HG03196 (cell line): ENCODE measurements at regions not wholly inside any gene's neighbourhood (a gene's known extent, or its start where the extent isn't known, plus 50 kb on each side); places are given as distances from the start of the nearest gene placed in this dataset.

Experiments
- ATAC-seq: cut with Tn5 transposase; IDR thresholded peaks from one replicate; pipeline ENCODE4 v1.9.1; 2021; ENCODE audit not compliant: unreplicated experiment

GRCh38 chr5:157925786-157926671 is 67.1 kb upstream of the CLINT1 start:
- no peak for ATAC-seq

DNA sequence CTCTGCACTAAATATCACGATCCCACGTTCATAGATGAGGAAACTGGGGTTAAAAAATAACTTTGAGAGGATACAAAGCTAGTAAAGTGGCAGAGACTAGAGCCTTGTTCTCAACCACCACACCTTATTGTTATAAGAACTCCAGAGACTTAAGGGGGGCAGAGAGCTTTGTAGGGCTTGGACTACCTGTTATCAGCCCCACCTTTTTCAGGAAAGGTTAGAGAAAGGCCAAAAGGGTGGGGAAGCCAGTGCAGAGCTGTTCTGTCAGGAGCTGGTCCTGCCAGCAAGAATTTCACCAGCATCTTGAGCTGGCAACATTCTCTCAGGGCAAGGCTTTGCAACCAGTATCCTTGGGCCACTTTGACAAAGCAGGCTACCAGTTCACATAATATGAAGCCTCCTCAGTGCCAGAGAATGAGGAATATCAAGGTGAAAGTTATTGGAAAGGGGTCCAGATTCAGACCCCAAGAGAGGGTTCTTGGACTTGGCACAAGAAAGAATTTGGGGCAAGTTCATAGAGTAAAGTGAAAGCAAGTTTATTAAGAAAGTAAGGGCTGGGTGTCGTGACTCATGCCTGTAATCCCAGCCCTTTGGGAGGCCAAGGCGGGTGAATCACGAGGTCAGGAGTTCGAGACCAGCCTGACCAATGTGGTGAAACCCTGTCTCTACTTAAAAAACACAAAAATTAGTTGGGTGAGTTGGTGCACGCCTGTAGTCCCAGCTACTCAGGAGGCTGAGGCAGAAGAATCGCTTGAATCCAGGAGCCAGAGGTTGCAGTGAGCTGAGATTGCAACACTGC is 66.2 kb upstream of the CLINT1 start:
- no peak for ATAC-seq

- no peak for ATAC-seq
These were observed 65.5 kb upstream of the CLINT1 start for GRCh38 chr5:157924490-157924889.

GRCh38 chr5:157923765-157924164 is 64.8 kb upstream of the CLINT1 start:
- ATAC-seq, result no peak

GRCh38 chr5:157922026-157922425 is 63.1 kb upstream of the CLINT1 start:
- no peak for ATAC-seq

DNA sequence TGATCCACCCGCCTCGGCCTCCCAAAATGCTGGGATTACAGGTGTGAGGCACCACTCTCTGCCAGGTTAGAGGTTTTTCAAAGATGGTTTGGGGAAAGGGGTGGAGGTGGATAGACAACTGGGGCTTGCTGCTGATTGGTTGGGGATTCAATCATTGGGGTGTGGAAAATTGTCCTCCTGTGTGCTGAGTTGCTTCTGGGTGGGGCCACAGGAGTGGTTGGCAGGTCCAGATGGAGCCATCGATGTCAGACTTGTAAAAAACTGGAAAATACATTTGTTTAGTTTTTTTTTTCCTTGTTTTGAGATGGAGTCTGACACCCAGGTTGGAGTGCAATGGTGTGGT is 61.9 kb upstream of the CLINT1 start:
- ATAC-seq, result no peak

GRCh38 chr5:157918811-157919742 is 60.1 kb upstream of the CLINT1 start:
- ATAC-seq, result no peak

- peak; percentile 55 for ATAC-seq
These were observed 59.2 kb upstream of the CLINT1 start for GRCh38 chr5:157917899-157918809.

- ATAC-seq, result no peak
These were observed 58.5 kb upstream of the CLINT1 start for GRCh38 chr5:157917491-157917890.

DNA sequence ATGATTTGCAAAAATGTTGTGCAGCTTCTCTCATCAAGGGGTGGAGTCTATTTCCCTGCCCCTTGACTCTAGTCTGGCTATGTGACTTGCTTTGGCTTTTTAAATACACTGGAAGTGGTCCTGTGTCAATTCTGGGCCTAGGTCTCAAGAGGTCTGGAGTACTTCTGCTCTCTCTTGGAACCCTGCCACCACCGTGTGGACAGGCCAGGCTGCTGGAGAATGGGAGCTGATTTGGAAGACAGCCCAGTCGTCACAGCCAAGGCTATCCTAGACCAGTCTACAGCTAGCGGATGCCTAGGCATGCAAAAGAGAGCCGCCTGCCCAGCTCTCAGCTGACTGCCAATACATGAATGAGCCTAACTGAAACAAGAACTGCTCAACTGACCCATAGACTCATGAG is 56.7 kb upstream of the CLINT1 start:
- no peak for ATAC-seq

- ATAC-seq, result no peak
These were observed 55.3 kb upstream of the CLINT1 start for GRCh38 chr5:157914151-157914788.

DNA sequence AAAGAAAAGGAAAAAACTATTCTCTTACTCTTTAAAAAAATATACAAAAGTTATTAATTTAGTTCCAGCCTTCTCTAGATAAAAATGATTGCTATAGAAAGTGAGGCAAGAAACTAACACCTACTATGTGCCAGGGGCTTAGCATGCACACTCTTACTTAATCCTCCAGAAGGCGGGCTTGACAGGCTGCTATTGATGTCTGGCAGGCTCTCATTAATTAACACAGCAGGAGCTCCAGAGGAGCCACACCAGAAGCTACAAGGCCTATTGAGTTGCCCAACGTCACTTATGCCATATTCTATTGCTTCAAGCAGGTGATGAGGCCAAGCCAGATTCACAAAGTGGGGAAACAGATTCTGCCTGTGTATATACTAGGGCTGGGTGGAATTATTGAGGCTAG is 54.6 kb upstream of the CLINT1 start:
- ATAC-seq, result no peak

GRCh38 chr5:157912621-157913325 is 53.8 kb upstream of the CLINT1 start:
- ATAC-seq, result peak; percentile 88

DNA sequence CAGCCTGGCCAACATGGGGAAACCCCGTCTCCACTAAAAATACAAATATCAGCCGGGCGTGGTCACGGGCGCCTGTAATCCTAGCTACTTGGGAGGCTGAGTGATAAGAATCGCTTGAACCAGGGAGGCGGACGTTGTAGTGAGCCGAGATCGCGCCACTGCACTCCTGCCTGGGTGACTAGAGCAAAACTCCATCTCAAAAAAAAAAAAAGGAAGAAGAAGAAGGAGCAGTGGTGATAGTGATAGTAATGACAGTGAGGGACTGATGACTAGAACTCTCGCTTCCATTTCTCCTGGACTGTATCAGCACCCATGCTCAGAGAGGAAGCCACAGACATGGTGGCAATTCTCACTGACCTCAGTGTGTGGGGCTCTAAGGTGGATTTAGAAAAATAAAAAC is 52.6 kb upstream of the CLINT1 start:
- no peak for ATAC-seq
